GM23338 (cell line): ENCODE measurements at regions not wholly inside any gene's neighbourhood (a gene's known extent, or its start where the extent isn't known, plus 50 kb on each side); places are given as distances from the start of the nearest gene placed in this dataset.

ENCODE experiments used
- ATAC-seq: fragments of 200-7000 bp; cut with Tn5 transposase; 3 replicates; pipeline ENCODE4 v1.9.1; 2020
- DNase-seq: peaks from one replicate; pipeline ENCODE4 v3.0.0-alpha.2; 2015; ENCODE audit warnings: low spot score
- H2AFZ ChIP-seq: fragments of 200-600 bp; sonication (generic); 2 replicates; pipeline ENCODE4 v1.8.0; 2016; ENCODE audit warnings: antibody characterized with exemption, mild to moderate bottlenecking, moderate library complexity
- H3F3A ChIP-seq: fragments of 200-600 bp; sonication (generic); replicated peaks from 2 replicates; pipeline ENCODE4 v1.8.0; 2017; ENCODE audit warnings: antibody characterized with exemption, mixed run types, low read depth
- H3K27ac ChIP-seq: fragments of 200-600 bp; sonication (generic); 2 replicates; pipeline ENCODE4 v1.6.1; 2016; ENCODE audit warnings: low read depth
- H3K27me3 ChIP-seq: fragments of 200-600 bp; sonication (generic); 2 replicates; pipeline ENCODE4 v1.8.0; 2016; ENCODE audit warnings: mild to moderate bottlenecking, mixed run types, moderate library complexity; ENCODE audit not compliant: insufficient read depth
- H3K36me3 ChIP-seq: fragments of 200-600 bp; sonication (generic); 2 replicates; pipeline ENCODE4 v1.8.0; 2016; ENCODE audit warnings: mild to moderate bottlenecking; ENCODE audit not compliant: insufficient read depth
- H3K4me1 ChIP-seq: fragments of 200-600 bp; sonication (generic); 2 replicates; pipeline ENCODE4 v1.8.0; 2016; ENCODE audit warnings: mild to moderate bottlenecking, moderate library complexity; ENCODE audit not compliant: insufficient read depth
- H3K4me2 ChIP-seq: fragments of 200-600 bp; sonication (generic); 2 replicates; pipeline ENCODE4 v1.7.1; 2017; ENCODE audit warnings: mixed run types
- H3K4me3 ChIP-seq: fragments of 200-600 bp; sonication (generic); 2 replicates; pipeline ENCODE4 v1.6.1; 2016; ENCODE audit warnings: mixed run types
- H3K79me2 ChIP-seq: fragments of 200-600 bp; sonication (generic); replicated peaks from 2 replicates; pipeline ENCODE4 v1.8.0; 2017; ENCODE audit warnings: mild to moderate bottlenecking; ENCODE audit not compliant: insufficient read depth
- H3K9me2 ChIP-seq: fragments of 200-600 bp; sonication (generic); 2 replicates; pipeline ENCODE4 v1.8.0; 2017; ENCODE audit not compliant: insufficient read depth
- H4K20me1 ChIP-seq: fragments of 200-600 bp; sonication (generic); replicated peaks from 2 replicates; pipeline ENCODE4 v1.8.0; 2017; ENCODE audit warnings: mild to moderate bottlenecking; ENCODE audit not compliant: insufficient read depth
- H3K27ac Mint-ChIP-seq: 2 replicates; pipeline ENCODE4 v1.8.0; 2020; ENCODE audit warnings: inconsistent platforms, mild to moderate bottlenecking, moderate library complexity, mixed read lengths
- H3K27me3 Mint-ChIP-seq: 3 replicates; pipeline ENCODE4 v1.8.0; 2022; ENCODE audit warnings: low read depth, mild to moderate bottlenecking, moderate library complexity, mixed read lengths, inconsistent platforms; ENCODE audit not compliant: insufficient read depth, poor library complexity
- H3K36me3 Mint-ChIP-seq: 3 replicates; pipeline ENCODE4 v1.8.0; 2021; ENCODE audit warnings: low read depth, mild to moderate bottlenecking, inconsistent platforms, moderate library complexity, mixed read lengths
- H3K4me1 Mint-ChIP-seq: 3 replicates; pipeline ENCODE4 v1.8.0; 2020; ENCODE audit warnings: mild to moderate bottlenecking, inconsistent platforms, mixed read lengths
- H3K4me3 Mint-ChIP-seq: 3 replicates; pipeline ENCODE4 v1.8.0; 2021; ENCODE audit warnings: moderate library complexity, mild to moderate bottlenecking, inconsistent platforms, mixed read lengths
- H3K9me3 Mint-ChIP-seq: 3 replicates; pipeline ENCODE4 v1.8.0; 2020; ENCODE audit warnings: moderate library complexity, mild to moderate bottlenecking, inconsistent platforms, mixed read lengths
- JUNB ChIP-seq: IDR thresholded peaks from one replicate; pipeline ENCODE4 v1.6.1; 2016; ENCODE audit warnings: antibody characterized with exemption; ENCODE audit not compliant: unreplicated experiment
- NANOG ChIP-seq: IDR thresholded peaks from 2 replicates; pipeline ENCODE4 v1.6.1; 2016; ENCODE audit warnings: antibody characterized with exemption, borderline replicate concordance
- POLR2AphosphoS5 ChIP-seq: IDR thresholded peaks from 2 replicates; pipeline ENCODE4 v1.6.1; 2016; ENCODE audit warnings: antibody characterized with exemption, low read depth
- REST ChIP-seq: IDR thresholded peaks from one replicate; pipeline ENCODE4 v1.6.1; 2018; ENCODE audit warnings: antibody characterized with exemption; ENCODE audit not compliant: unreplicated experiment
- STAT1 ChIP-seq: IDR thresholded peaks from one replicate; pipeline ENCODE4 v1.6.1; 2016; ENCODE audit warnings: antibody characterized with exemption; ENCODE audit not compliant: unreplicated experiment
- ZNF331 ChIP-seq: fragments of 250-450 bp; sonication (Bioruptor Pico); IDR thresholded peaks from 2 replicates; pipeline ENCODE4 v1.5.0; 2020; ENCODE audit warnings: low read depth, mild to moderate bottlenecking, moderate library complexity
- ZNF462 ChIP-seq: fragments of 250-450 bp; sonication (Bioruptor Pico); IDR thresholded peaks from 2 replicates; pipeline ENCODE4 v1.5.0; 2020; ENCODE audit warnings: mild to moderate bottlenecking, moderate library complexity

GRCh38 chr15:35973029-35973428 is 427.1 kb upstream of the DPH6 start (continued):
- TF ChIP-seq ZNF462 (CRISPR knock-in tag), result no peak
- no peak for TF ChIP-seq ZNF331
- TF ChIP-seq REST, result no peak
- no peak for TF ChIP-seq POLR2AphosphoS5

- Histone ChIP-seq H3K4me2 (no peak overlapping the region), H2AFZ (peak overlapping the region; percentile 25; the same call in 1 of the 2 replicates), H3K27me3 (no peaks in the 10 kb centered on the region), H3K4me1 (peaks cover 3% of the 10 kb centered on the region; the same call in 1 of the 2 replicates), H3K36me3 (no peaks in the 10 kb centered on the region), H3K9me2 (no peaks in the 10 kb centered on the region), H4K20me1 (no peaks in the 10 kb centered on the region), H3K4me3 (no peak overlapping the region), H3F3A (no peaks in the 10 kb centered on the region), H3K79me2 (no peaks in the 10 kb centered on the region), H3K27ac (no peak overlapping the region)
- no peak overlapping the region for H3K27ac Mint-ChIP-seq
- ATAC-seq (no peak), DNase-seq (no peak)
- H3K4me3 Mint-ChIP-seq, result no peak overlapping the region
- peaks cover 8% of the 10 kb centered on the region; the same call in 2 of the 3 replicates for H3K4me1 Mint-ChIP-seq
- H3K9me3 Mint-ChIP-seq, result no peaks in the 10 kb centered on the region
- no peaks in the 10 kb centered on the region for H3K36me3 Mint-ChIP-seq
- peaks cover 3% of the 10 kb centered on the region for H3K27me3 Mint-ChIP-seq
- TF ChIP-seq ZNF462 (CRISPR knock-in tag) (no peak), JUNB (no peak), STAT1 (no peak), NANOG (no peak)
Observed at GRCh38 chr15:35974052-35974451, 428.1 kb upstream of the DPH6 start.
